IMR-90 (cell line): ENCODE measurements at regions not wholly inside any gene's neighbourhood (a gene's known extent, or its start where the extent isn't known, plus 50 kb on each side); places are given as distances from the start of the nearest gene placed in this dataset.

Source experiments
- BHLHE40 ChIP-seq: fragments of 150-350 bp; IDR thresholded peaks from 2 replicates; pipeline ENCODE4 v1.6.1; 2016; ENCODE audit warnings: mild to moderate bottlenecking, low read depth, low read length
- CEBPB ChIP-seq: IDR thresholded peaks from 2 replicates; pipeline ENCODE4 v1.6.1; 2012; ENCODE audit warnings: low read depth, low read length, improper control_type of control experiment
- CHD1 ChIP-seq: IDR thresholded peaks from 2 replicates; pipeline ENCODE4 v1.6.1; 2012; ENCODE audit warnings: low read depth, low read length, improper control_type of control experiment
- CTCF ChIP-seq: conservative IDR thresholded peaks from 2 replicates; pipeline ENCODE4 v1.5.1; 2012; ENCODE audit warnings: mild to moderate bottlenecking, low read depth, low read length, improper control_type of control experiment
- FOS ChIP-seq: fragments of 150-350 bp; IDR thresholded peaks from 2 replicates; pipeline ENCODE4 v1.6.1; 2016; ENCODE audit warnings: low read depth, low read length
- MXI1 ChIP-seq: IDR thresholded peaks from 2 replicates; pipeline ENCODE4 v1.6.1; 2012; ENCODE audit warnings: low read depth, mild to moderate bottlenecking, low read length, moderate library complexity, borderline replicate concordance
- NFE2L2 ChIP-seq: fragments of 150-350 bp; IDR thresholded peaks from 2 replicates; pipeline ENCODE4 v1.6.1; 2016; ENCODE audit warnings: low read depth, mild to moderate bottlenecking, low read length
- POLR2A ChIP-seq: IDR thresholded peaks from 2 replicates; pipeline ENCODE4 v1.6.1; 2012; ENCODE audit warnings: mild to moderate bottlenecking, low read depth, low read length
- RAD21 ChIP-seq: IDR thresholded peaks from 2 replicates; pipeline ENCODE4 v1.6.1; 2012; ENCODE audit warnings: low read length, improper control_type of control experiment
- RCOR1 ChIP-seq: IDR thresholded peaks from 2 replicates; pipeline ENCODE4 v1.6.1; 2012; ENCODE audit warnings: mild to moderate bottlenecking, low read length, improper control_type of control experiment; ENCODE audit not compliant: insufficient replicate concordance
- SMC3 ChIP-seq: fragments of 150-350 bp; IDR thresholded peaks from 2 replicates; pipeline ENCODE4 v1.6.1; 2016; ENCODE audit warnings: low read depth, mild to moderate bottlenecking, antibody characterized with exemption, low read length, moderate library complexity
- TF ChIP-seq, protein P1 (sequence below): fragments of 150-350 bp; IDR thresholded peaks from 2 replicates; pipeline ENCODE4 v1.6.1; 2017; ENCODE audit warnings: mild to moderate bottlenecking, antibody characterized with exemption, low read length, low read depth

GRCh38 chr2:217038001-217038400 is 178.1 kb upstream of the TNP1 start:
- no peak for TF ChIP-seq POLR2A
- TF ChIP-seq CTCF: no peak
- no peak for TF ChIP-seq CHD1
- TF ChIP-seq FOS: no peak
- TF ChIP-seq NFE2L2: no peak
- TF ChIP-seq CEBPB: no peak
- TF ChIP-seq RCOR1: no peak
- TF ChIP-seq, protein P1, sequence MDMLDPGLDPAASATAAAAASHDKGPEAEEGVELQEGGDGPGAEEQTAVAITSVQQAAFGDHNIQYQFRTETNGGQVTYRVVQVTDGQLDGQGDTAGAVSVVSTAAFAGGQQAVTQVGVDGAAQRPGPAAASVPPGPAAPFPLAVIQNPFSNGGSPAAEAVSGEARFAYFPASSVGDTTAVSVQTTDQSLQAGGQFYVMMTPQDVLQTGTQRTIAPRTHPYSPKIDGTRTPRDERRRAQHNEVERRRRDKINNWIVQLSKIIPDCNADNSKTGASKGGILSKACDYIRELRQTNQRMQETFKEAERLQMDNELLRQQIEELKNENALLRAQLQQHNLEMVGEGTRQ: no peak
- TF ChIP-seq MXI1: no peak
- TF ChIP-seq RAD21: no peak
- no peak for TF ChIP-seq SMC3
- no peak for TF ChIP-seq BHLHE40
